Glomerular visceral epithelial cell (primary cell): ENCODE measurements at regions not wholly inside any gene's neighbourhood (a gene's known extent, or its start where the extent isn't known, plus 50 kb on each side); places are given as distances from the start of the nearest gene placed in this dataset.

Experiments
- DNase-seq: peaks from one replicate; pipeline ENCODE4 v3.0.0-alpha.2; 2016; ENCODE audit errors: extremely low spot score

- no peak for DNase-seq
These were observed 240.0 kb upstream of the NFE2L3 start for GRCh38 chr7:25911738-25912607.

DNA sequence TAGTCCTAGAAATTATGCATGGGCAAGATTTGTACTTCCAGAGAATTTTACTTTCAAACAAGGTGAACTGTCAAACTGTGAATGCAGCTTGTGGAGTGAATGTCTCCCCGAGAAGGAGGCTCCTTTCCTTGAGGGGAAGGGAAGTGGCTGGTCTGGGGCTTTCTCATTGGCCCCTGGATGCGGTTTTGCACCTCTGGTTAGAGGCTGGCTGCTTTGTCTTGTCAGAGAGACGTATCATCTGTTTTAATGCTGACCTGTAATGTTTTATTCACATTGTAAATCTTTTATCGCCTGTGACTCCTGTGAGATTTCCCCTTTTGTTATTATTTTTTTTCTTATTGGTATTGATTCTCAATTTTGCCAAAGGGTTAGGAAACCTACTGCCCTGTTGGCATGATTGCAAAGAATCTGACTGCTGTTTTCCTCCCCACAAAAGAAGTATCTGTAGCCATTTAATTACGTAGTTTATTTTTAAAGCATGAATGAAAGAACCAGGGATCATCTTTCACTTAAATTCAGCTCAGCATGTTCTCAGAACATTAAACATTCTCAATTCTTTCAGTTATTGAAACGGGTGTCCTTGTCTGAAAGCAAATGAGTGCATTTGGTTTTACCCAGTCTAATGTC lies 238.3 kb upstream of the NFE2L3 start:
- no peak for DNase-seq

- no peak for DNase-seq
These were observed 233.3 kb upstream of the NFE2L3 start for GRCh38 chr7:25918731-25919130.

GRCh38 chr7:25922296-25922695 lies 229.7 kb upstream of the NFE2L3 start:
- no peak for DNase-seq

GRCh38 chr7:25923741-25924460 lies 228.1 kb upstream of the NFE2L3 start:
- DNase-seq = no peak

DNA sequence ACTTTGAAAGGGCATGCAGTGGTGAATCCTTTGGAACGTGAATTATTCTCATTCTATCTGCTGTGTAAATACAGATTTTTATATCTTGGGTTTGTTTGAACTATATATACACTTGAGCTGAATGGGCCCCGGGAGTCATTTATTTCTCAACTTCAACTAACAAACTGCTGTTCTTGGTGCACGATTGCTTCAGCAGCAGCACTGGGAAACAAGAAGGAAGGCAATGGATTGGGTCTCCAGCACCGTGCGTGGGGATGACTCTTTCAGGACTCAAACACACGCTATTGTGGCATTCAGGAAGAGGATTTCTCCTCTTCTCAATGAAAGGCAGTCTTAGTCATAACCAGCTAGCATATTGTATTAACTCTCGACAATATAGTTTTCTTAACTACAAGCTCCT lies 226.0 kb upstream of the NFE2L3 start:
- no peak for DNase-seq

- no peak for DNase-seq
These were observed 225.5 kb upstream of the NFE2L3 start for GRCh38 chr7:25926451-25926850.

DNA sequence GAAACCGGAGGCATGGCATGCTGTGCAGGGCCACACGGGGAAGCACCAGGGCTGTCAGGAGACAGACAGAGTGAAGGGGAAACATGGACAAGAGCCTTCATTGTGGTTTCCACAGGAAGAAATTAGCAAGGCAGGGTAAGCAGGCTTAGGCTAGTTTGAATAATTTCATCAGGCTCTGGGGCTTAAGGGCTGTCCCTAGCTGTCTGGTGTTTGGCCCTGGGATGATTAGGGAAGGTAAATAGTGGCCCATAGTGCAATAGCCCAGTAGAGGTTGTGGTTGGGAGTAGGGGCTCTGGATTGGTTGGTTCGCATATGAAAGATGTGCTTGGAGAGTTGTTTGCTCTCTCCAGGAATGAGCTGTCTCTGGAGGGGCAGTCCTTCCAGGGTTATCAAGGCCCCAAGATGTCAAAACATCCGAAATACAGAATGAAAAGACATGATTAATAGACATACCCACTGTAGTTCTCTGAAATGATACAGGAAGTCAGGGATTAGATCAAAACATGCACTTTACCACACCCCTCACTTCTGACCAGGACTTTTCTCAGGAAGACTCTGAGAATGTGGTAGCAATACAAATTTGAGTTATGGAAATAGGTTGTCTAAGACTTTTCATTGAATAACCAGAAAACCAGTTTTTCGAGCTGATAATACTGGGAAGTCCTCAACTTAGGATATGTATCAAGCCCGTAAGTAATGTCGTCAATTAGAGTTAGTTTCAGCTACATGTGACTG lies 224.9 kb upstream of the NFE2L3 start:
- no peak for DNase-seq

GRCh38 chr7:25927626-25927978 lies 224.4 kb upstream of the NFE2L3 start:
- no peak for DNase-seq

GRCh38 chr7:25928549-25929330 lies 223.3 kb upstream of the NFE2L3 start:
- DNase-seq = no peak

DNA sequence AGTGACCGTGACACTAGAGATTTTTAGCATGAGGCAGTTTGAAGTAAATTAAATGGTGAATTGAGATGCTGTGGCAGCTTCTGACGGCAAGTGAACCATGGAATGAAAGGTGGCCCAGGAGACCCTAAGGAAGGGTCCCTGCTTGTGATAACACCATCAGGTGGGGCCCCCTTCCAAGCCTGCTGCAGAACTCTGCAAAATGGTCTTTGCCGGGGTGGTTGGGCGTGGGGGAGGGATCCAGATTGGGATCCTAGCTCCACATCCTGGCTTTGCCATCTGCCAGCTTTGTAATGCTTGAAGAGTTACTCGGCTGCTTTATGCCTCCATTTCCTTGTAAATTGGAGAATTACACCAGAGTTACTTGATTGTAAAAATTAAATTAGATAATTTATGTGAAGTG lies 222.6 kb upstream of the NFE2L3 start:
- DNase-seq = no peak

DNA sequence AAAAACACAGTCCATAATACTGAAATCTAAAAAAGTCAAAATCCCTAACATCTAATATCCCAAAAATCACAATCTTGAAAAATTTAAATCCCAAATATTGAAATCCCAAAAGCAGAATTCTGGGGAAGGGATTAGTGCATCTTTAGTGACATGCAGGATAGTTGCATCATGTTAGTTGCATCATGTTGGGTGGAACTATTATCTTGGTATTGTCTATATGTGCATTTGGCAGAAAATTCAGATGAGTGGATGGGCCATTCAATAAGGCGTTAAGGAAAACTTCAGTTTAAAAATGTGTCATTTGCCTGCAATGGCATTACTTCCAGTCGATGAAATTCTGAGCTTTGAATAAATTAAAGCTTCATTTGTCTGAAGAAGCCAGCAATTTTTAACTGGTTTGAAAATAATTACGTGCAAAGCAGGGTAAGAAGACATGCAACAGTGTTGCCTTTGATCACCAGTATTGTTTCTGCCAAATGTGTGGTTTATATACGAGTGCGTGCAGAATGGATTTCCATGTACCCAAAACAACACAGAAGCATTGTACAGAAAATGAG lies 221.4 kb upstream of the NFE2L3 start:
- DNase-seq = no peak

DNA sequence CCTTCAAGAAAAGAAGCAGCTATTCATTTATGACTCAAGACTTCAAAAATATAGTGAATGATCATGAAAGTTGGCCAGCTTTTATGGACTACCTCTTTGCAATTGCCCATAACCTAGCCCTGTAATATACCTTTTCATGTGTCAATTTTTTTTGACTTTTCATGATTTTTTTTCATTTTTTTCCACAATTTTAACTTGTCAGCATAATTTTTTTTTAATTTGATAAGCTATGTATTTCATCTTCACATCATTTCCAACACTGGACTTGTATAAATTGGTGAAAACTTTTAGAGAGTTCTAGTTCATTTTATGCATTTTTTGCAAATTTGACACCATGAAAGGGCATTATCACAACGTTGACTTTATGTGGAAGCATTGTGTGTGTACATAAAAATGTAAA lies 220.8 kb upstream of the NFE2L3 start:
- no peak for DNase-seq

DNA sequence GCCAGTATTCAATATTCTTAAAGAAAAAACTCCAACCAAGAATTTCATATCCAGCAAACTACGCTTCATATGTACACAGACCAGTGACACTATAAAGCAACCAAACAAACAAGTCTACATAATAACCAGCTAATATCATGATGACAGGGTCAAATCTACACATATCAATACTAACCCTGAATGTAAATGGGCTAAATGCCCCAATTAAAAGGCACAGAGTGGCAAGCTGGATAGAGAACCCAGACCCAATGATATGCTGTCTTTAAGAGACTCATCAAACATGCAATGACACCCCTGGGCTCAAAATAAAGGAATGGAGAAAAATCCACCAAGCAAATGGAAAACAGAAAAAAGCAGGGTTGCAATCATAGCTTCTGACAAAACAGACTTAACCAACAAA lies 218.1 kb upstream of the NFE2L3 start:
- no peak for DNase-seq

DNA sequence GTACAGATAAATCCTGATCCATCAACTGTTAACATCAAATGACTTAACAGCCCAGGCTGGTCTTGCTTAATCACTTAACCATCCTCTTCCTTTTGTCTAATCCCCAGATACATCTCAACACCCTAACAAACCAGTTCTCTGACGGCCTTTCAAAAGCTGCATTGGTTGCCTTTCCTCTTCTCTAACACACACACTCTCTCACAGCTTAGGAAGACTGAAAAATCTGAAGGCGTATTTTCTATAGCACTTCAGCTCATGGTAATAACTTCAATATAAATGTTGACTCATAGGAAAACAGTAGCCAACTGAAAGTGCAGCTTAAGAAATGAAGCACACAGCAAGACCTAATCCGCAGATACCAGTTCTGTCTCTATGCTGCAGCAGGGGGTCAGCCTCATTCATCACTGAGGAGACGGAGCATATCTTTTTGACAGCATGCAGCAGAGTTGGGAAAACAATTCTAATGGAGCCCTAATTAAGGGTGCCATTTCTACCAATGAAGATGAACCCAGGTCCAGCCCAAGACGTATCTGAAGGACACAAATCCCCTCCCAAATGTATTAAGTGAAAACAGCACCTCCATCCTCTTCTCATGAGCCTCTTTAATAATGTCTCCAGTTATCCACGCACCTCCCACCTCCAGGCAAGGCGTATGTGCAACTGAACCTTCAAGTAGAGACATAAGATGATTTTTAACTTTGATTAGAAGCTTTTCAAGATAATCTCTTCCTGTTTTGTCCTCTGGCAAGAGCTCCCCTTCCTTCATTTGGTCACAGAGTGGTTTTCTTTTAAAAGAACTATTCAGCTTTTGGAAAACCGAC lies 211.7 kb upstream of the NFE2L3 start:
- no peak for DNase-seq

GRCh38 chr7:25944777-25945515 lies 207.1 kb upstream of the NFE2L3 start:
- DNase-seq = no peak

DNA sequence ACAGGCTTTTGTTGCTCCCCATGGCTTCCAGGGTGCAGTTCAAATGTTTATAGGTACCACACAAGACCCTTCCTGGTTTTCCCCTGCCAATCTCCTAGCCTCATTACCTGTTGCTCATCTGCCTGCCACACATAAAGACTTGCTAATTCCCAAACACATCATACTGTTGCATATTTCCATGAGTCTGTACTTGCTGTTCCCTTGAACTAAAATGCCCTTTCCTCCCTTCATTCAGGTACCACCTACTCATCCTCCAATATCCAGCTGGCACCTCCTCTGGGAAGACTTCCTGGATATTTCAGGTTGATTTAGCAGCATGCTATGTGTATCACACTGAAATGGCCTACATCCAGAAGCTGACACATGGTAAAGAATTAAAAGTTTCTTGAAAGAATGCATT lies 206.4 kb upstream of the NFE2L3 start:
- DNase-seq = no peak

DNA sequence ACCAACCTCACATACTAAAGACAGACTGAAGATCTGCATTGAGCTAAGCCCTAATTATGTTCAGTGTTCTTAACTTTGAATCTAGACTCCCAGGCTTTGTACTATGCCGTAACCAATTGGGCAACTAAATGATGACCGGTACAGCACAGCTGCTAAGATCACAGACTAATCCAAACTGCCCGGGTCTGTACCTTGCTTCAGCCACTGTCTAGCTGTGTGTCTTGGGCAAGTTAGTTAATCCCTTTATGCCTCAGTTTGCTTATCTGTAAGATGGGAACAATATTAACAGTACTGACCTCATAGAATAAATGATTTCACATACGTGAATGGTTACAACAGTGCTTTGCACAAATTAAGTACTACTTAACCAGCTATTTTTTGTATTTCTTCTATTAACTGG lies 205.8 kb upstream of the NFE2L3 start:
- no peak for DNase-seq
